HT1080 (cell line): ENCODE measurements at regions not wholly inside any gene's neighbourhood (a gene's known extent, or its start where the extent isn't known, plus 50 kb on each side); places are given as distances from the start of the nearest gene placed in this dataset.
"Not testable (repeated sequence)": the region's sequence is repeated elsewhere in the genome, so short reads cannot be mapped to it uniquely, and the experiment has no call there.

Experiments used
- DNase-seq: peaks from one replicate; pipeline ENCODE4 v3.0.0-alpha.2; 2015; ENCODE audit warnings: low read depth

GRCh38 chr12:18840997-18841396 is 103.1 kb downstream of the CAPZA3 start:
- not testable (repeated sequence) for DNase-seq

- DNase-seq, result peak; percentile 41
Observed at GRCh38 chr12:18849080-18849479, 111.2 kb downstream of the CAPZA3 start.

GRCh38 chr12:18849761-18850160 is 111.8 kb downstream of the CAPZA3 start:
- no peak for DNase-seq

DNA sequence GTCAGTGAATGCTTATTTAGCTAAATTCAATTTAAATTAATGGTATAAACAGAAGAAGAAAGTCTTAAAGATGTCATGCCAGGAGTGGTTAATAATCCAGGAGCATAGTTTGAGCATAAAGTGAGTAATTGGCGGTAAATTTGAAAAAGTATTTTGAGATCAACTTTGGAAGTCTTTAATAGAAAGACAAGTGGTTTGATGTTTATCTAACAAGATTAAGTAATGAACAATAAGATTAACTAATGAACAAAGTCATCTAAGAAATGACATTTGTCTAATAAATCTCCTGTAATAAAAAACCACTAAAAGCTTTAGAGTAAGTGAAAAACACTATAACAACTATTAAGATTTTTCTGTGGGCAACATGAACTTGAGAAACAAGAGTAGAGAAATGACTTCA is 112.8 kb downstream of the CAPZA3 start:
- no peak for DNase-seq

- no peak for DNase-seq
Observed at GRCh38 chr12:18851271-18851670, 113.4 kb downstream of the CAPZA3 start.

DNA sequence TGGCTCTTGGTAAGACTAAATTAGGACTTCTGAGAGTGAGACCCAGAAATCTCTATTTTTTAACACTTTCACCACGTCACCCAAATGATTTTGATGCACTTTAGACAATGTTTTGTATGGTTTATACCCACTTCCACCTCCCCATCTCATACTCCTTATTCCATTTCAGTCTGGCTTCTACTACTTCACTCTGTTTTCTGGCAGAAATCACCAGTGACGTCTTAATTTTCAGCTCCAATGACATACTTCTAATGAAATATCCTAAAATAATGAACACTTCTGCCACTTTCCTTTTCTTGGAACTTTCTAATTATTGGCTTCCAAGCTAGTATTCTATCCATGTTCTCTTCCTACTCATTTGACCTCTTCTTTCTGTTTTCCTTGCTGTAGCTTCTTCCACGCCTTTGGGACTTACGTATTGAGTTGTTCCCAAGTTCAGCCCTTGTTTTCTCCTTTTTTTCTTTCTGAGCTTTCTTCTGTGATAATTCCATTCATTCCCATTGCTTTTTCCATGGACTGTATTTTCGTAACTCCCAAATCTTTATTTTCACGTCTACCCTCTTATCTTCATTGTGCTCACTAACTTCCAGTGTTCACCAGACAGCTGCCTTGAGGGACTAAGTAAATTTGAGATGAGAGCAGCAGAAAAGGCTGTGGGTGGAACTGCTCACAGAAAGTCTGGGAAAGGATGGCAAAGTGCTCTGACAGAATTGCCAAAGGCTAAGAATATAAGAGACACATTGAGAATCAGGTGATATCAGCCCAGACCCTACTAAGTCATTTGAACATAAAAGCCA is 115.8 kb downstream of the CAPZA3 start:
- no peak for DNase-seq

- DNase-seq, result no peak
Observed at GRCh38 chr12:18857656-18858055, 119.7 kb downstream of the CAPZA3 start.

GRCh38 chr12:18859400-18859799 is 121.5 kb downstream of the CAPZA3 start:
- DNase-seq, result no peak

- DNase-seq, result peak; percentile 36
Observed at GRCh38 chr12:18861287-18861858, 123.5 kb downstream of the CAPZA3 start.

- DNase-seq, result no peak
Observed at GRCh38 chr12:18863769-18864500, 126.0 kb downstream of the CAPZA3 start.

- DNase-seq, result peak; percentile 73
Observed at GRCh38 chr12:18864900-18865561, 127.1 kb downstream of the CAPZA3 start.

DNA sequence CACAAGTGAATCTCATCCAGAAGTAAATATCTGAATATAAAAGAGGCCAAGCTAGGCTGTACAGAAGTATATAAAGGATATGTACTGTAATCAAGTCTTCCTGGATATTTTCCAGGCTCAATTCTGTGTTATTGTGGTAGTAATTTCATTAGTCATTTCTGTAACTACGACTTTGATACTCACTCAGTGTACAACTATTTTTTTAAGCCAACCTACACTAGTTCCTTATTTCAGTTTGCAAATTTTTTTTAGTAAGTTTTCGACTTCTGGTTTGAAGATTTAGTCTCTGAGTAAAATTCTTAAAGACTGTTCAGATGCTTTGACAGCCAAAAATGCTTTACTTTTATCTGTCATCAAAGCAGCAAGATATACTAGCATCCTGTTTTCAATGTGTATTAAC is 130.8 kb downstream of the CAPZA3 start:
- peak; percentile 11 for DNase-seq

- DNase-seq, result no peak
Observed at GRCh38 chr12:18872770-18873169, 134.9 kb downstream of the CAPZA3 start.

DNA sequence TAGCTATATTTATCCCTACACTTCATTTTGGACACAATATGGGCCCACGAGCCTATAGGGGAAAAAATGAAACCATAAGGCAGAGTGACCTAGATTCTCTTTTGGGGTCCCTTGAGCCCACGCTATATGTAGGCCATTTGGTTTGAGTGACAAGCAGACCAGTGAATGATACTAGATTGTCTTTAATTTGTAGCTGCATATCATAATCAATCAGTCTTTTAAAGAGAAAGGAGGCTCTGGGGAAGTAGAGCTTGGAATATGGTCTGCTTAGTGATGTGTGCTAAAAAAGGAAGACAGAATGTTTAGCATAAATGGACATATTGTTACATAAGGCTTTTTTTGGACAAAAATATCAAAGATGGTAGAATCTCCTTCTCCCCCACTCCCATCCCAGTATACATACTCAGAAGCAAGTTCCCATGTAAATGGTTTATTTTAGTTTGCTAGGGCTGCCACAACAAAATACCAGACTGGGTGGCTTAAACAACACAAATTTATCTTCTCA is 140.8 kb downstream of the CAPZA3 start:
- DNase-seq, result no peak

- DNase-seq, result no peak
Observed at GRCh38 chr12:18882690-18883089, 144.8 kb downstream of the CAPZA3 start.

DNA sequence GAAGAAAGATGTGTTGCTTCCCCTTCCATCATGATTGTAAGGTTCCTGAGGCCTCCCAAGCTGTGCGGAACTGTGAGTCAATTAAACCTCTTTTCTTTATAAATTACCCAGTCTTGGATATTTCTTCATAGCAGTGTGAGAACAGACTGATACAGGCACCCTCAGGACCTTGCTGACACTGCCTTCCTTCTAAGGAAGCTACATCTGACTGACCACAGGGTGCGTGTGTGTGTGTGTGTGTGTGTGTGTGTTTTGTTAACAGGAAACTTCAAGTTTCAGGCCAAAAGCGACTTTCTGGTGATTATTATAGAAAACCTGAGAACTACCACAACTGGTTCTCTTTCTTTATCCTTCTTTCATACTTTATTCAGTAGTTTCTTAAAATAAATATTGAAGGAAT is 149.0 kb downstream of the CAPZA3 start:
- no peak for DNase-seq

- no peak for DNase-seq
Observed at GRCh38 chr12:18887368-18887767, 149.4 kb downstream of the CAPZA3 start.

DNA sequence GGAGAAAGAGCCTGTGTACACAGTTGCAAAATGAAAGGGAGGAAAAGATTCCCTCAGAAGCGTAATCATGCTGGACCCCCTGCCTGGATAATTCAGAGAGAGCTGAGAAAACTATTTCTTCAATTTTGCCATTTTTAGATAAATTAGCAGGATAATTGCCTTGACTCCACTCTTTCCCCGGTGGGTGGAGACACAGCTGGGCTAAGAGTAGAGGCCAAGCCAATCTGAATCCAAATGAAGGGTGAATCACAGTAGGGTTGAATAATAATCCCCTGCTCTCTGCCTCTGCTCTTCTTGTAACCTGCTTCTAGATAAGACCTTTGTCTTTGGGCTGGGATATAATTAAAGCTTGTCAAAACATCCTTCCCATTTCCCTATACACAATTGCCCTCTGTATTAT is 150.1 kb downstream of the CAPZA3 start:
- DNase-seq, result no peak

GRCh38 chr12:18890621-18891020 is 152.7 kb downstream of the CAPZA3 start:
- DNase-seq, result not testable (repeated sequence)

DNA sequence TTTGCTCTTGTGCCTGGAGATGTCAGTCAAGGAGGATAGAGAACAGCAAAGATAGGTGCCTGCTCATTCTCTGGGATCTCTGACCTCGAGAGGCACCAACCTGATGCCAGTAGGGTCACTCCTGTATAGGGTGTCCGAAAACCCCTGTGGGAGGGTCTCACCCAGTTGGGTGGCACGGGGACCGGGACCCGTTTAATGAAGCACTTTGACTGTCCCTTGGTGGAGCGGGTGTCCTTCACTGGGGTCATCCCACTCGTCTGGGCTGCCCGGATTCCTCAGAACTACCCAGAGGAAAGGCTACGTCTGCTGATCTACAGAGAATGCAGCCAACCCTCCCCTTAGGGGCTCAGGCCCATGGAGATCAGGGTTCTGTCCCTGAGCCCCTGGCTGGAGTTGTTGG is 157.6 kb downstream of the CAPZA3 start:
- DNase-seq, result no peak

DNA sequence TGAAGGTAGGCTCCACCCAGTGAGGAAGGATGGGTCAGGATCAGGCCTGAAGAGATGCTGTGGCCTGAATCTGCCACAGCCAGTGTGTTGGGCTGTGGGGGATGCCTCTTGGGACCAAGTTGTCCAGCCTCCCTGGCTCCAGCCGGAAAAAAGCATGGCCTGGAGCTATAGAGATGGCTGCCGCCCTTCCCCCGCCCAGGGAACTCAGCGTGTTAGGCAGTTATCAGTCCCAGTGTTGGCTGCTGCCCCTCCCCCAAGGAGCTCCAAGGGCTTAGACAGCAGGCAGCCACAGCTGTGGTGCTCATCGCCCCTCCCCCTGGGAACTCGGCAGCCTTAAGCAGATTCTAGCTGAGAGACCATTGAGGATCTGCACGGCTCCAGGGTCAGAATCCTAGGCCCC is 158.0 kb downstream of the CAPZA3 start:
- no peak for DNase-seq

DNA sequence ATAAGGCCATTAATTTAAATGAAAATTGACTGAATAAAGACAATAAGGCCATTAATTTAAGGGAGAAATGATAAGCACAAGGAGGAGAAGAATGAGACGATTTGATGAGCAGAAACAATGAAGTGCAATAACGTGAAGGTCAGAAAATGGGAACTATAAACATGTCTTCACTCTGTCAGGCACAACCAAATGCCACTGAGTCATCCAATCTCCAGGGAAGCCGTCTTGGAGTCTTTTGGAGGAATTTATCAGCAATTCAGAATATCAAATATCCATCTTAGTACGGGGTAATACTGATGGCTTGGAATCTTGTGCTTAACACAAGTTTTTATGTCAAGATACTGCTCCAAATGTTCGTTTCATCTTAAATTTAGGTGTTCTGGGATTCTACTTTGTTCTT is 159.9 kb downstream of the CAPZA3 start:
- DNase-seq, result no peak
